NCI-H1092 treated with DMSO at 0.1 percent for 48 hours (cell line): ENCODE measurements at regions not wholly inside any gene's neighbourhood (a gene's known extent, or its start where the extent isn't known, plus 50 kb on each side); places are given as distances from the start of the nearest gene placed in this dataset.
"Not testable (repeated sequence)": the region's sequence is repeated elsewhere in the genome, so short reads cannot be mapped to it uniquely, and the experiment has no call there.

Source experiments
- DNase-seq: peaks from one replicate; lab custom pipeline; 2025; lab: John Stamatoyannopoulos, UW

DNA sequence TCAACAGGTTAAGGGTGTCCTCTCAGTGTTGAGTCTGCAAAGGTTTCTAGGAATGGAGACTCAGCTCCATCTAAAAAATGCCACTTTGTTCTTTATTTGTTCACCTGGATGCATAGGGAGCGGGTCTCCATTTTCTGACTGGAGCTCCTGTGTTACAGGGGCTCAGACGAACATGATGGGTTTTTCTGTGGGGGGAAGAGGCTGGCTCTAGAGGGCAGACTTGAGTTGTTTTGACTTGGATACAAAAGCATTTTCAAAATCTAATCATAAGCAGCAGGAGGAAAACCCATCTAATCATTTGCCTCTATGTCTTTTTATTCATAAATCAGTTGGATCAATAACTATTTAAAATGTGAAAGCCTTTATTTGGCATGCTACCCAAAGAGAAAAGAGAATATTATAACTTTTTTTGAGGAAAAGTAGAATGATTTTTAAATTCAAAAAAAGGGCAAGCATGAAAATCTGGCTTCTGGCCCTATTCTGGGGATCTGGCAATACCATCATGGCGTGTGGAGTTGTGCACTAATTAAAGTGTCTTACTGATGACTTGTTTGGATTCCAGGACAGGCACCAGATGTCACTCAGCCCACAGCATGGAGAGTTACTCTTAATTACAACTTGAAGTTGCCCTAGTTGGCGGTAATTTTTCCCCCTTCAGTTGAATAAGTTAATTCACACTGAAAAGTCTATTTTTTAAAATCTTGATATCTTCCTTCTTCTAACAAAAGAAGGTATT is 594.9 kb downstream of the REEP3 start:
- DNase-seq, result peak; percentile 2

DNA sequence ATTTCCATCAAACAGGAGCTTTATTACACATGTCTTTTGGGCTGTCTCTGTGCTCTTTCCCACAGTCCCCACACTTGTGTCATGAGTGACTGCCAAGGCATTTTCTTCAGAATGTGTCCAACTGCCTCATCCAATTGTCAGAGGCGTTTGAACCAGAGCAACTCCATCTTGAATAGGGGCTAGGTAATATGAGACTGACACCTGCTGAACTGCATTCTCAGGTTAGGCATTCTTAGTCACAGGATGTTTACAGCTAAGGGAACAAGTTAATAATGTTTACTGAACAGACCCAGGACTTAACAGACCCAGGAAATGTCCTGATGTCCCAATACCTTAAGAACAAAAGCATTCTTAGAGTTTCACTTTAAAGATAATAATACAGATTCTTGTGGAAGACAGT is 595.5 kb downstream of the REEP3 start:
- no peak for DNase-seq

DNA sequence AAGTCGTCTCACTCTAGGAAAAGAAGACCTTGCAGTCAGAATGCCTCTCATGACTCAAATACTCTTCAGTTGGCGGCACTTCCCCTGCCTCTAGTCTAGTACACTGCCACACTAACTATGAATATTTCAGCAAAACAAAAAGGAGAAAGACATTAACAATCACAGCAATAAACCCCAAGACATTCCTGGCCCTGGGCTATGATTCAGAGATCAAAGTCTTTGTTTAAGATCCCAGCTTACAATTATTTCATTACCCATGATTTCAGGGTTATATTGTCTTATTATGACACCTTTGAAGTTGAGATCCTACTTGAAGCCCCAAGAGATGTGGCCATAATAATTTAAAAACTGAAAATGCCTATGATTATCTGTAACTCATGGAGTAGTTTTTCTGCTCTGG is 597.5 kb downstream of the REEP3 start:
- DNase-seq, result no peak

DNA sequence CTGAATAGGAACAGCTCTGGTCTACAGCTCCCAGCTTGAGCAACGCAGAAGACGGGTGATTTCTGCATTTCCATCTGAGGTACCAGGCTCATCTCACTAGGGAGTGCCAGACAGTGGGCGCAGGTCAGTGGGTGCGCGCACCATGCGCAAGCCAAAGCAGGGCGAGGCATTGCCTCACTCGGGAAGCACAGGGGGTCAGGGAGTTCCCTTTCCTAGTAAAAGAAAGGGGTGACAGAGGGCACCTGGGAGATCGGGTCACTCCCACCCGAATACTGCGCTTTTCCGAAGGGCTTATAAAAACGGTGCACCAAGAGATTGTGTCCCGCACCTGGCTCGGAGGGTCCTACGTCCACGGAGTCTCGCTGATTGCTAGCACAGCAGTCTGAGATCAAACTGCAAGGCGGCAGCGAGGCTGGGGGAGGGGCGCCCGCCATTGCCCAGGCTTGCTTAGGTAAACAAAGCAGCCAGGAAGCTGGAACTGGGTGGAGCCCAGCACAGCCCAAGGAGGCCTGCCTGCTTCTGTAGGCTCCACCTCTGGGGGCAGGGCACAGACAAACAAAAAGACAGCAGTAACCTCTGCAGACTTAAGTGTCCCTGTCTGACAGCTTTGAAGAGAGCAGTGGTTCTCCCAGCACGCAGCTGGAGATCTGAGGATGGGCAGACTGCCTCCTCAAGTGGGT is 599.2 kb downstream of the REEP3 start:
- DNase-seq, result not testable (repeated sequence)

DNA sequence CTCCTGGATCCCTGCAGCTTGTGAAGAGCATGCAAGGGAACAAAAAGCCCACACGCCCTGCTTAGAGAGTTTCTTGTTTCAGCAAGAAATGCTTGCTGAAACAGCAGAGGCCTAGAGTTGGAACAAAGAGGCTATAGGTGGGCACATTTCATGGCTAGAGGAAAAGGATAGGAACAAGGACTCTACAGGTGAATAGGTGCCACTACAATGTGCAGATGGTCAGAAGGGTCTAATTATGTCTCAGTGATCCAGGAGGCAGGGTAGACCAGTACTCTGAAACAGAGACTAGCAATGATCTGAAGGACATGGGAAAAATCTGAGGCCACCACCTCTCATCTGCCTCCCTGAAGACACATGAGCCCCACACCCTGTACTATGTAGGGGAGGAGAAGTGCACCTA is 609.0 kb downstream of the REEP3 start:
- no peak for DNase-seq

DNA sequence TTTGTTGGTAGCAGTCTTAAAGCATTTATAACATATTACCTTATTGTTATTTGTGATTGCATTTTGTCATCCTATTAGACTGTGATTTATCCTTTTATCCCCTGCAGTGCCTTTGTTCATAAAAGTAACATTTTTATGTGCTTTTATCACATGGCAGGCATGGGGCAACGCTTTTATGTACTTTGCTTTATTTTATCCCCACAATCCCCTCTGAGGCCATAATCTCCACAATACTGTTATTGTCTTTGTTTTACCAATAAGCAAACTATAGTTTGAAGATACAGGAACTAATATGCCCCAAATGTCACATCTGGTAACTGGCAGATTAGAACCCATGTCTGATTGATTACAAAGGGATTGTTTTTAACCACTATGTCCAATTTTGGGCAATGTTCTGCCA is 613.5 kb downstream of the REEP3 start:
- no peak for DNase-seq

DNA sequence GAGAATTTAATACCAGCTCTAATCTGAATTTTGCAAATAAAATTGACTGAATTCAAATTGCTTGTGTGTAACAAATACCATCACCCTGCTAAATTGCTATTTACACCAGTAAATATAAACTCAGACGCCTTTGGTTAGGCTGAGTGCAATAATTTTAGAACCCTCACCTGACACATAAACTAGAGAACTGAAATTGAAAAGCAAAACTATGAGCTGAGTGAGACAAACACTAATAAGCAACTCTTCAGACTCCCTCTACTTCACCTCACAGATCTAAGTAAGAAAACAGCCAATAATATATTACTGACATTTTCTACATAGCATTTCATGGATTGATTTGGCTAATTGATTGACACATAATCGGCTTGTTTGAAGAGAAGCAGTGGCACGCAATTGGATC is 621.2 kb downstream of the REEP3 start:
- DNase-seq, result no peak

DNA sequence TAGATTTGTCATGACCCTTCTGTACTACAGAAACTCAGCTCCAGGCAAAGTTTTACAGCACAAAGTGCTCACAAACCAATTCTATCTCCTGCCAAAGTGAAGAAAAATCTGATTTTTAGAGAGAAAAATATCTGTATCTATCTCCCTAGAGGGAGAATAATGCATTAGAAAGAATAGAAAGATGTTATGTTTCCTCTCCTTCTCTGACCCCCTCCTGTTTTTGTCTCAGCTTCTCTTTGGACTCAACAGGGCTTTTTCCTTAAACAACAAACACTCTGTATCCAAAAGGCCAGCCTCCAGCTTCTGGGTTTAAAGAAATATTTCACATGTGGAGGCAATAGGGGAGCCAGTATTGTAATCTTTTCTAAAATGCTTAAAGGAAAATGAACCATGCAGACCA is 627.4 kb downstream of the REEP3 start:
- no peak for DNase-seq

DNA sequence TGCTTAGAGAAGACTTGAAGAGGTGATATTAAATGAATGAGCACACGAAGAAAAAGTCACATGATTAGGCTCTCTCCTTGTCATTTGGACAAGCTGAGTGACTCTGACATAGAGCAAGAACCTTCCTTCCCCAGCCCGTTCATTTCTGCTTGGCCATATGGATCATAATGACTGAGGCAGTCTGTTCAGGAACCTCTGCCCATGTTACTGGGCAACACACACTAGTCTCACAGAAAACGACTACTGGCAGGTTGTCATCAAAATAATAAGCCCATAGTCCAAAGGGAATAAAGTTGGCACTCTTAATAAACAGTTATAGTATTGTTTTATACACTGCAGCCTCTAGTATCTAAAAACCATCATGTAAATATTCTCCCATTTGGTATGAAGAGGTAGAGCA is 635.0 kb downstream of the REEP3 start:
- no peak for DNase-seq

DNA sequence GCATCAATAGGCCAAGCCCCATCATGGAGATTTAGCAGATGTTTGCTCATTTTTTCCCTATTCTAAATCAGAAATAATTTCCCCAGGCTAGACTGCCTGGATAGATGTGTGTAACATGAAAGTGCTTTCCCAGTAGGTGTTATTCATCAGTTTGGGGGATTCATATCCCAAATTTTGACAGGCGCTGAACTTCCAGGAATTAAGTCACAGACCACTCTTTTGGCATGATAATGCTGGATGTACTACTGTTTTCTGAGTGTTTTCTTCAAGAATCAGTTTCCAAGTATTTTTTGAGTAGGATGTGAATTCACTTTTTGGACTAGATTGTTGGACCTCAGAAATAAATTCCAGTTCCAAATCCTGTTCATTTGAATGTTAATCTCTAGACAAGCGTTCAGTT is 637.4 kb downstream of the REEP3 start:
- DNase-seq, result no peak

DNA sequence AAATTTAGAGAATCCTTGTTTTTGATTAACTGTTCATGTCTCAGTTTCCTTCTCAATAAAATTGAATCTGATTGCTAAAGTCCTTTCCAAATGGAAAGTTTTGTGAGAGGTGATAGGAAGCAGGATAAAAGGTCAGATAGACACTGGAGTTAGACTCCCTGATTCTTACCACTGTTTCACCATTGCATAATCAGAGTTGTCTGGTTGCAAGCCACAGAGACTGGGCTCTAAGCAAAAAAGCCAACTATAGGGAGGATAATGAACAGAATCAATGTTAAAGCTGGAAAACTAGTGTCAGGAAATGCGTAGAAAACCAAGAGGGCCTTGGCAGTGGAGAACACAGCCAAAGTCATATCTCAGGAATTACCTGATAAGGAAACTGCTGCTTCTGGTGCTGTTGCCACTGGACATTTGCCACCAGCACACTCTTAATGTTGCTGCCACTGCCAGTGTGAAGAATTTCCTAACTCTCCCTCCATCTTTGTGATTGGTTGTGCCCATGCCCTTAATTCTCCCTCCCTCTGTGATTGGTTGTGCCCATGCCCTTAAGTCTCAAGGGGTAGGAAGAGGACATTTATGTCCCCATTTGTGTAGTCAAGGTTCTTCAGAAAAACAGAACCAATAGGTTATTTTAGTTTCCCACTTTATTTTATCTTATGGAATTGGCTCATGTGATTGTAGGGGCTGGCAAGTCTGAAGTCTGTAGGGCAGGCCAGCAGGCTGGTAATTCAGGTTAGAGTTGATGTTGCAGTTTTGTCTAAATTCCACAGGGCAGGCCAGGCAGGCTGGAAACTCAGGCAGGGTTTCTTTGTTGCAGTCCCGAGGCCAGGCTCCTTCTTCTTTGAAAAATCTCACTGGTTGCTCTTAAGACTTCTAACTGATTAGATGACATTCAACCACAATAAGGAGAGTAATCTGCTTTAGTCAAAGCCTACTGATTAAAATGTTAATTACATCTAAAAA is 639.0 kb downstream of the REEP3 start:
- no peak for DNase-seq

DNA sequence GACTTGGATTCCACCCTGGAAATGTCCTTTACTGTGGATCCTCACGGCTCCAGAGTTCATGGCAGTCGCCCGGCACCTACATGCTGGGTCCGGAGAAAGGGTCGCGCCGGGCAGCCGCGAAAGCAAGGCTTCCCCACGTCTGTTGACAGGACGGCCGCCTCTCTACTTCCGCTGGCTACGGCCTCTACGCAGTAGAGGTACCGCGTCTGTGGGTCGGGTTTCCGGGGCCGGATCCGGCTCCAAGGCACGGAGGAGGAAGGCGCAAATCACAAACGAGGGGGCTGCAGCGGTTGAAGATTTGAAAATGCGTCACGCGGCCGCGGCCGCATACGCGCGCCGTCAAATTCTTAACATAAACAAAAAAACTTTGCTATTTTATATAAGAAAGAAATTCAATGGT is 649.6 kb downstream of the REEP3 start:
- no peak for DNase-seq

DNA sequence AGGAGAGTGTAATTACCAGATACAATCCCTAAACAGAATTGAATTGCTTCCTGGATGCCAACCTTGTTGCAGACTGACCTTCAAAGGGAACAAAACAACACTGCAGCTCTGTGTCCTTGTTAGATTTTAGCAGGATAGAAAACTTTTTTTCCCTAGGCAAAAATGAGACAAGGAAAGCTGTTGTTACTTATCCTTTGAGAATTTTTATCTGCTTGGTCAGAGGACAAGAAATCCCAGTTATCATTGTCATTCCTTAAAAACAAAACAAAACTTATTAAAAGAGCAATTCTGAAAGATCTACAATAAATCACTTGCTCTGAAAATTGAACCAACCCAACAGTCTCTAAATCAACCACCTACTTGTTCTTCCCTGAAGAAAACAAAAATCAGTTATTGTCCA is 652.6 kb downstream of the REEP3 start:
- DNase-seq, result no peak

DNA sequence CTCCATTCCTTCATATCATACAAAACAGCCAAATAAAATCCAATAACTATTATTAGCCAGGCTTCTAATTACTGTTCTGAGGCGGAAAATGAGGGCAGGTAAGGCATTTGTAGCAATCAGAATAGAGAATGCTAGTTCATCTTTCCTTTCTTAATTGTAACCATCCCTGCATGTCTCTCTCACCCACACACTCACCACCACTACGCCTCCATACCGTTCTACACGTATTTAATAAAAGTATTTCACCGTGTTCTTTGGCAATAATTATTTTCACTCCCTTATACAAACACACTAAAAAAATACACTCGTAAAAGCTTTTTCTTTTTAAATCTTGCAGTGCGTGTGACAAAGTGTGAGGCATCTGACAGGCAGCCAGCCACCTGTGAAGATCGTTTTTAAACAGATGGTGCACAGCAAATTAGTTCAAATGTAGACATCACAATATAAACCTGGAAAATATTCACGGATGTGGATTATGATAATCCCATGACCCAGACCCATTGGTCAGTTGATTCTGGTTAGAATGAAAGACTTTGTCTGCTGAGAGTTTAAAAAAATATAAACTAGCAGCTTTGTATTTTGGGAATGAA is 653.6 kb downstream of the REEP3 start:
- DNase-seq, result no peak

DNA sequence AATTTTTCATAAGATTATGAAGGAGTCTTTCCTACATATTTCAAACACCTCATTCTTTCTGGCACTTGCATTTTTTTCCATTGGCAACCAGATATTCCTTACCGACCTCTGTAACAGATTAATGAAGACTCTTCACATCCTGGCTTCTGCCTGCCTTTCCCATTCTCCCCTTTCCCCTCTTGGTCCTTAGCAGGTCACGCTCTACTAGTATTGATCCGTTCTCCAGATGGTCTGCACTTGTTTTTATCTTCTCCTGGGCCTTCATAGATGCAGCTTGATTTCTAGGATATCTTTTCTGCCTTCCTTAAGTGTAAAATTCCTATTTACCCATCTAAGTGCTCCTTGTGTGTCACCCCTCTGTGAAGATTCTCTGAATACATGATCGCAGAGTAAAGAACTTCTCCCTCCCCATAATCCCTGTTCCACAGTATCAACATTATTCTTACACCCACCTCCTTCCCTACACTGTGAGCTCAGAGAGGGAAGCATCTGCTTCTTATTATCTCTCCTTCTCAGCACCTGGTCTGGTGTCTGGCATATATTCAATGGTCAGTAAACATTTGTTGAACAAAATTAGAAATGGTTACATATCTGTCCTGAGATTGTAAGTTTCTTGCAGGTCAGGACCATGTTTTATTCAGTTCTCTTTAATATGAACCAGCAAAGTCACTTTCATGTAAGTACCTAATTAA is 654.2 kb downstream of the REEP3 start:
- no peak for DNase-seq

DNA sequence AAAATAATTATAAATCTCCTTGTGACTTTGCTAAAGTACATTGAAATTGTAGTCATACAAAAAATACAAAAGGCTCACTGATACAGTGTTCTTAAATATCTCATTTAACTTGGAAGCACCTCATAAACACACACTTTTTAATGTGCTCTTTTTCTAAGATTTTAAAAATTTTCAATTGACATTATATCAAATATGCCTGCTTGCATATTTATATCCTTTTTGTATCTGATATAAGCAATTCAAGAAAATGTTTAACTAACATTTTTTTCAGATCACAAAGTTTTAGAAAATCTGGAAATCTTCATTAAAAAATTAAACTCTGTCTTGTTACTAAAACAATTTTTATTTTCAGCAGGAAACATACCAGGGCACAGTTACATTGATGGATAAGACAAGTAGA is 661.5 kb downstream of the REEP3 start:
- DNase-seq, result no peak

DNA sequence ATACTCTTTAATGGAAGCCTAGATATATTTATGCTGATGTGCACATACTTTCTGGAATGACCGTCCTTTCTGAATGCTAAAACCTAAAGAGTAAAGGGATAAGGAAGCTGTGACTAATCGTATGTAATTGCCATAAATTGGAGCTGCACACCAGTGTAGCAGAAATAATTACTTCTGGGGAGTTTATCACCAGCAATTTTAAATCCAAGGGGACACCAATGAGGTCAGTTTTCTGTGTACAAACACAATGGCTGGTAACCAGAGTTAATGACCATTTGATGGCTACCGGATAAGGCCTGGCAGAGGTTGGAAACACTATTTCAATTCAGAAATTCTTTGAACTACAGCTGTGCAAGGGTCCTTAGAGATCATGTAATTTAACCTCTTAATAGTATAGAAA is 670.1 kb downstream of the REEP3 start:
- no peak for DNase-seq

DNA sequence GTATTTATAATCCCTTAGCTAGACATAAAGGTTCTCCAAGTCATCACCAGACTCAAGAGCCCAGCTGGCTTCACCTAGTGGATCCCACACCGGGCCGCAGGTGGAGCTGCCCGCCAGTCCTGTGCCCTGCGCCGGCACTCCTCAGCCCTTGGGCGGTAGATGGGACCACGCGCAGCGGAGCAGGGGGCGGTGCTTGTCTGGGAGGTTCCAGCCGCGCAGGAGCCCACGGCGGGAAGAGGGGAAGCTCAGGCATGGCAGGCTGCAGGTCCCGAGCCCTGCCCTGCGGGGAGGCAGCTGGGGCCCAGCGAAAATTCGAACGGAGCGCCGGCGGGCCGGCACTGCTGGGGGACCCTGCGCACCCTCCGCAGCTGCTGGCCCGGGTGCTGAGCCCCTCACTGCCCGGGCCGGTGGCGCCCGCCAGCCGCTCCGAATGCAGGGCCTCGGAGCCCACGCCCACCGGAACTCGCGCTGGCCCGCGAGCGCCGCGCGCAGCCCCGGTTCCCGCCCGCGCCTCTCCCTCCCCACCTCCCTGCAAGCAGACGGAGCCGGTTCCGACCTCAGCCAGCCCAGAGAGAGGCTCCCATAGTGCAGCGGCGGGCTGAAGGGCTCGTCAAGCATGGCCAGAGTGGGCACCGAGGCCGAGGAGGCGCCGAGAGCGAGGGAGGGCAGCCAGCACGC is 675.6 kb downstream of the REEP3 start:
- DNase-seq, result no peak

DNA sequence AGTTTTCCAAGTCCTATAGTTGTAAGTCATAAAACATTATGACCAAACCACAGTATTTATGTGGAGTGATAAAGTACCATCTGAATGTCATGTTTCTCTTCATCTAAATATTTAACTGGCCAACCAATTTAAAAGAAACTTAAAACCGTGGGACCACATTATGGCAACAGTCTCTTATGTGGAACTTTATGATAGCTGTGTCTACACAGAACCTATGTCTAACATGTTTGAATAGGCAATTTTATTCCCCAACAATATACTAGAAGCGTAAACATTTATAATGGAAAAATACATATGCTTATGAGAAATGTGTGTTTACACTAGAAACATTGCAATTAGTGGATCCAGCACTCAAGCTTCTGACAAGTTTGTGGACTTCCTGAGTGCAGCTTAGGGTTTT is 680.7 kb downstream of the REEP3 start:
- DNase-seq, result no peak

DNA sequence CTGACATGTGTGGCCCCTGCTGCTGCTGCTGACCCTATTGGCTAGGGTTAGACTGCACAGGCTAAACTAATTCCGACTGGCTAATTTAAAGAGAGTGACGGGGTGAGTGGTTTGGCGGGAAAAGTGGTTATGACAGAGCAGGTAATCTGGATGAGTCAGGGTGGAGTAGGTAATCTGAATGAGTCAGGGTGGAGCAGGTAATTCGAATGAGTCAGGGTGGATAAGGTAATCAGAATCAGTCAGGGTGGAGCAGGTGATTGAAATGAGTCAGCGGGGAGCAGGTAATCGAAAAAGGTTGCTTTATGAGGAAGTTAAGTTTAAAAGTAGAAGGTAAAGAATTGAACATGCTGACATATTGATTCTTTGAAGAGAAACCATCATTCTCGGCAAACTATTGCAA is 683.3 kb downstream of the REEP3 start:
- not testable (repeated sequence) for DNase-seq

DNA sequence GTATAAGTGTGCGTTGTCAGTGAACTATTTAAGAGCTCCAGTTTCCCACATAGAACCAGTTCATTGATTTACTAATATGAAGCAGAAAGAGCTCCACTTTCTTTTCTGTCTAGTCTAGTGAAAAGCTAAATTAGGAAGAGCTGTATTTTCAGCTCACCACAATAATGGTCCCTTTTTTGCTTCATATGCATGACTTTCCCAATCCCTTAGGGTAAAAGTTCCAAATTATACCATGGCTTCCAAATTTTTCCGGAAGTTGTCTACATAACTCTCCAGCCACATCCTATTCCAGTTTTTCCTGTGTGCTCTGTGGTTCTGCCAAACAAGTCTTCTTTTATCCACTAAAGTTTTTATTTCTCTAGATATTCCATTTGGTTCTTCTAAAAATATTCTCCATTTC is 685.2 kb downstream of the REEP3 start:
- no peak for DNase-seq
